K562 (cell line): ENCODE measurements at regions not wholly inside any gene's neighbourhood (a gene's known extent, or its start where the extent isn't known, plus 50 kb on each side); places are given as distances from the start of the nearest gene placed in this dataset.

Source experiments
- ATAC-seq: fragments of 200-7000 bp; cut with Tn5 transposase; 3 replicates; pipeline ENCODE4 v1.9.1; 2020; ENCODE audit warnings: moderate library complexity
- BruUV-seq: library from RNA; stranded (reverse); fragments of 400-500 nt; replicated peaks from 2 replicates; lab custom pipeline; 2021; lab: Mats Ljungman, UMichigan
- CTCF ChIA-PET: fragments of 300-600 bp; formaldehyde crosslinking; extraction: SDS; loops from one replicate; lab custom pipeline; 2021; ENCODE audit warnings: low intra/inter-chr PET ratio; lab: Yijun Ruan, JAX
- POLR2A ChIA-PET: fragments of 300-600, 350-650 bp; sonication (Branson Sonifier 250); formaldehyde crosslinking; extraction: SDS; loops from one replicate; lab custom pipeline; 2021; ENCODE audit warnings: antibody characterized with exemption, inconsistent platforms; lab: Yijun Ruan, JAX
- DNase-seq, 4 experiments: peaks; one replicate each; pipeline versions ENCODE4 v3.0.0 to v3.0.0-alpha.2; 2011 to 2018; ENCODE audit warnings: low spot score in 3 of 4, mixed read lengths in 3 of 4; ENCODE audit errors: extremely low read depth in 1 of 4
- FAIRE-seq: peaks from 2 replicates; lab custom pipeline; 2011; peaks lifted over from hg19 to GRCh38; lab: Jason Lieb, UNC
- H2AFZ ChIP-seq: 2 replicates; pipeline ENCODE4 v1.6.0; 2011; ENCODE audit warnings: low read depth, low read length, control low read depth, inconsistent platforms
- H3K27ac ChIP-seq: fragments of 200-600 bp; 3 replicates; pipeline ENCODE4 v1.8.0; 2011; ENCODE audit warnings: low read depth, mild to moderate bottlenecking, control low read depth, inconsistent platforms, low read length, moderate library complexity, mixed read lengths; ENCODE audit errors: extremely low read depth
- H3K27me3 ChIP-seq, 2 experiments: fragments of 300-600 bp in 1 of 2; 2 replicates in 1 of 2; 3 replicates in 1 of 2; pipeline versions ENCODE4 v1.6.0 to v1.8.0; 2011; ENCODE audit warnings: inconsistent platforms in 2 of 2, low read length in 2 of 2, mild to moderate bottlenecking in 1 of 2, mixed read lengths in 1 of 2, moderate library complexity in 1 of 2; ENCODE audit not compliant: control insufficient read depth in 2 of 2, insufficient read depth in 2 of 2
- H3K36me3 ChIP-seq: fragments of 300-600 bp; 3 replicates; pipeline ENCODE4 v1.8.0; 2011; ENCODE audit warnings: mild to moderate bottlenecking, low read length, inconsistent platforms; ENCODE audit not compliant: control insufficient read depth, insufficient read depth
- H3K4me1 ChIP-seq, 2 experiments: fragments of 200-600 bp in 1 of 2; replicated peaks in 1 of 2; 2 replicates in 1 of 2; 3 replicates in 1 of 2; pipeline versions ENCODE4 v1.5.1 to v1.8.0; 2011; ENCODE audit warnings: inconsistent platforms in 2 of 2, low read length in 2 of 2, mild to moderate bottlenecking in 1 of 2, mixed read lengths in 1 of 2, moderate library complexity in 1 of 2; ENCODE audit not compliant: control insufficient read depth in 2 of 2, insufficient read depth in 2 of 2
- H3K4me2 ChIP-seq: 2 replicates; pipeline ENCODE4 v1.6.1; 2011; ENCODE audit warnings: low read length, control low read depth, inconsistent platforms, mixed read lengths; ENCODE audit not compliant: insufficient read depth
- H3K4me3 ChIP-seq: fragments of 200-600 bp; sonication (generic), shearing (Covaris generic); 2 replicates; pipeline ENCODE4 v1.5.1; 2016; ENCODE audit warnings: control low read depth, inconsistent platforms
- H3K79me2 ChIP-seq: fragments of 200-600 bp; 3 replicates; pipeline ENCODE4 v1.8.0; 2011; ENCODE audit warnings: low read length, inconsistent platforms; ENCODE audit not compliant: control insufficient read depth, insufficient read depth
- H3K9ac ChIP-seq, 2 experiments: 2 replicates each; pipeline versions ENCODE4 v1.6.0 to v1.6.1; 2011; ENCODE audit warnings: low read depth in 2 of 2, low read length in 2 of 2, control low read depth in 1 of 2, inconsistent platforms in 1 of 2, mild to moderate bottlenecking in 1 of 2, mixed read lengths in 1 of 2; ENCODE audit not compliant: insufficient read depth in 1 of 2
- H3K9me1 ChIP-seq: one replicate; pipeline ENCODE4 v1.6.0; 2011; ENCODE audit warnings: inconsistent platforms, mild to moderate bottlenecking, low read length, moderate library complexity; ENCODE audit not compliant: control insufficient read depth, insufficient read depth
- H3K9me3 ChIP-seq: replicated peaks from 2 replicates; pipeline ENCODE4 v1.5.1; 2011; ENCODE audit warnings: low read depth, low read length, inconsistent platforms; ENCODE audit not compliant: control insufficient read depth, insufficient read depth
- H4K20me1 ChIP-seq: replicated peaks from 2 replicates; pipeline ENCODE4 v1.6.1; 2011; ENCODE audit warnings: low read length, inconsistent platforms, mixed read lengths; ENCODE audit not compliant: control insufficient read depth, insufficient read depth
- CHAMP1 ChIP-seq: fragments of 450-650 bp; IDR thresholded peaks from 2 replicates; pipeline ENCODE4 v1.6.1; 2016; ENCODE audit warnings: mild to moderate bottlenecking
- E2F3 ChIP-seq: fragments of 250-450 bp; sonication (Bioruptor Pico); IDR thresholded peaks from 2 replicates; pipeline ENCODE4 v1.4.0; 2020; ENCODE audit warnings: mild to moderate bottlenecking
- FOXK1 ChIP-seq: sonication (generic); formaldehyde crosslinking; IDR thresholded peaks from 2 replicates; pipeline ENCODE4 v1.8.0; 2022; ENCODE audit warnings: missing genetic modification reagents, mild to moderate bottlenecking, borderline replicate concordance
- ILK ChIP-seq: fragments of 450-650 bp; IDR thresholded peaks from 2 replicates; pipeline ENCODE4 v1.6.1; 2016; ENCODE audit warnings: missing genetic modification characterization, low read depth, mild to moderate bottlenecking, missing compliant biosample characterization, moderate library complexity, borderline replicate concordance
- KAT7 ChIP-seq: sonication (generic); formaldehyde crosslinking; IDR thresholded peaks from 2 replicates; pipeline ENCODE4 v1.8.0; 2022; ENCODE audit warnings: missing genetic modification reagents, mild to moderate bottlenecking, borderline replicate concordance
- KLF1 ChIP-seq: fragments of 450-650 bp; IDR thresholded peaks from 2 replicates; pipeline ENCODE4 v1.6.1; 2016; ENCODE audit warnings: missing genetic modification characterization, missing compliant biosample characterization
- KLF10 ChIP-seq: fragments of 250-450 bp; sonication (Bioruptor Pico); IDR thresholded peaks from 2 replicates; pipeline ENCODE4 v1.6.1; 2021; ENCODE audit warnings: matching md5 sums
- RERE ChIP-seq: sonication (generic); formaldehyde crosslinking; IDR thresholded peaks from 2 replicates; pipeline ENCODE4 v1.8.0; 2023; ENCODE audit warnings: missing genetic modification reagents, mild to moderate bottlenecking, borderline replicate concordance
- ZEB2 ChIP-seq: fragments of 450-650 bp; IDR thresholded peaks from 2 replicates; pipeline ENCODE4 v1.6.1; 2016
- ZNF280A ChIP-seq: fragments of 450-650 bp; IDR thresholded peaks from 2 replicates; pipeline ENCODE4 v1.6.1; 2018; ENCODE audit warnings: mild to moderate bottlenecking, low read depth; ENCODE audit not compliant: partially characterized antibody
- ZNF639 ChIP-seq, 2 experiments: fragments of 200-800 bp in 1 of 2; sonication (Bioruptor generic) in 1 of 2; sonication (generic) in 1 of 2; formaldehyde crosslinking in 1 of 2; IDR thresholded peaks in 1 of 2; conservative IDR thresholded peaks in 1 of 2; 2 replicates each; pipeline versions ENCODE4 v1.5.0 to v1.6.1; 2016 to 2020; ENCODE audit warnings: missing compliant biosample characterization in 1 of 2, missing genetic modification characterization in 1 of 2, missing genetic modification reagents in 1 of 2
- ZNF668 ChIP-seq: fragments of 250-450 bp; sonication (Bioruptor Pico); IDR thresholded peaks from 2 replicates; pipeline ENCODE4 v1.8.0; 2022; ENCODE audit warnings: mild to moderate bottlenecking, inconsistent platforms
- WGBS: fragments of 100-300 bp; shearing (Covaris generic); methylation state at CpG from one replicate; pipeline ENCODE4 v1.1.6; 2016; ENCODE audit warnings: low coverage, mixed read lengths; ENCODE audit not compliant: insufficient coverage; ENCODE audit errors: missing lambda C conversion rate; 5-methylcytosine and 5-hydroxymethylcytosine counted together
- in situ Hi-C: fragments of 300-500 bp; cut with MboI; formaldehyde crosslinking; loops from 4 replicates; pipeline ENCODE4 v1.15.0; 2018; ENCODE audit warnings: inconsistent platforms, mixed read lengths
- intact Hi-C: fragments of 100-400 bp; cut with micrococcal nuclease; formaldehyde crosslinking; loops from 2 replicates; pipeline ENCODE4 v1.14.2; 2022

GRCh38 chr17:56735842-56736241 lies 97.9 kb downstream of the C17orf67 start:
- in situ Hi-C loops (no loop called here), intact Hi-C loops (no loop called here)
- Histone ChIP-seq H3K4me2 (no peak overlapping the region), H3K79me2 (no peaks in the 10 kb centered on the region), H3K4me3 (no peak overlapping the region), H2AFZ (no peak overlapping the region), H4K20me1 (no peaks in the 10 kb centered on the region), H3K27me3 (peaks cover 5 to 30% of the 10 kb centered on the region in 2 experiments; a peak in 3 of 5 replicates), H3K27ac (no peak overlapping the region), H3K36me3 (no peaks in the 10 kb centered on the region), H3K9me1 (no peaks in the 10 kb centered on the region), H3K4me1 (peaks cover 0 to 6% of the 10 kb centered on the region in 2 experiments; a peak in 2 of 5 replicates), H3K9me3 (no peaks in the 10 kb centered on the region), H3K9ac (no peak overlapping the region)
- no peak for DNase-seq
- ChIA-PET CTCF (no interaction called here), POLR2A (no interaction called here)
- ATAC-seq, result no peak
- no TSS peak for BruUV-seq
- FAIRE-seq, result no peak
- WGBS, result 6% methylated on average over 5 of the region's 6 CpGs
- TF ChIP-seq FOXK1 (CRISPR knock-in tag) (no peak), ZNF639 (CRISPR knock-in tag; conservative IDR thresholded peaks at IDR 0.05 in 1 of 2, IDR thresholded peaks at IDR 0.05 in 1 of 2) (no peak), KAT7 (CRISPR knock-in tag) (no peak), KLF1 (tag) (no peak), ZNF668 (CRISPR knock-in tag) (no peak), CHAMP1 (no peak), E2F3 (CRISPR knock-in tag) (no peak), ZNF280A (no peak), ILK (tag) (no peak), ZEB2 (no peak), RERE (CRISPR knock-in tag) (no peak), KLF10 (CRISPR knock-in tag) (no peak)
